LNCAP (cell line): ENCODE measurements at regions not wholly inside any gene's neighbourhood (a gene's known extent, or its start where the extent isn't known, plus 50 kb on each side); places are given as distances from the start of the nearest gene placed in this dataset.

Experiments used
- TF ChIP-seq, protein P1 (sequence below): fragments of 450-650 bp; IDR thresholded peaks from 2 replicates; pipeline ENCODE4 v1.5.1; 2017; ENCODE audit warnings: mild to moderate bottlenecking

DNA sequence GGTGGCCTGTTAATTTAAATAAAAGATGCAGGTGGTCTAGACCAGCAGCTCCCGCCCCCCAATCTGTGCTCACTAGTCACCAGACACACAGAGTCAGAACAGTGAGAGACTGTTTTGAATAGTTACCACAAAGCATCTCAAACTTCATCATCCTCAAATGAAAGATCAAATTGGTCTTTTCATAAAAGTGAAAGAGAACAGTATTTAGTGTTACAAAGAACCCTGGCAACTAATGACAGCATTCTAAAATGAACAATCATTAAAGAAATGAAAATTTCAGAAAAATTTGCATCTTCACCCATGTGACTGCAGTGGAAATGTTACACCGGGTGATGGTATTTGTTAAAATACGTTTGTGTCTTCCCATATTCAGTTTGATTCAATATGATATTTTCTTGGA is 65.5 kb upstream of the PMAIP1 start:
- TF ChIP-seq, protein P1, sequence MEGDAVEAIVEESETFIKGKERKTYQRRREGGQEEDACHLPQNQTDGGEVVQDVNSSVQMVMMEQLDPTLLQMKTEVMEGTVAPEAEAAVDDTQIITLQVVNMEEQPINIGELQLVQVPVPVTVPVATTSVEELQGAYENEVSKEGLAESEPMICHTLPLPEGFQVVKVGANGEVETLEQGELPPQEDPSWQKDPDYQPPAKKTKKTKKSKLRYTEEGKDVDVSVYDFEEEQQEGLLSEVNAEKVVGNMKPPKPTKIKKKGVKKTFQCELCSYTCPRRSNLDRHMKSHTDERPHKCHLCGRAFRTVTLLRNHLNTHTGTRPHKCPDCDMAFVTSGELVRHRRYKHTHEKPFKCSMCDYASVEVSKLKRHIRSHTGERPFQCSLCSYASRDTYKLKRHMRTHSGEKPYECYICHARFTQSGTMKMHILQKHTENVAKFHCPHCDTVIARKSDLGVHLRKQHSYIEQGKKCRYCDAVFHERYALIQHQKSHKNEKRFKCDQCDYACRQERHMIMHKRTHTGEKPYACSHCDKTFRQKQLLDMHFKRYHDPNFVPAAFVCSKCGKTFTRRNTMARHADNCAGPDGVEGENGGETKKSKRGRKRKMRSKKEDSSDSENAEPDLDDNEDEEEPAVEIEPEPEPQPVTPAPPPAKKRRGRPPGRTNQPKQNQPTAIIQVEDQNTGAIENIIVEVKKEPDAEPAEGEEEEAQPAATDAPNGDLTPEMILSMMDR: no peak

- TF ChIP-seq, protein P1: no peak
These were observed 66.0 kb upstream of the PMAIP1 start for GRCh38 chr18:59833785-59834184.

- TF ChIP-seq, protein P1: peak; percentile 85
These were observed 76.1 kb upstream of the PMAIP1 start for GRCh38 chr18:59823596-59824195.

DNA sequence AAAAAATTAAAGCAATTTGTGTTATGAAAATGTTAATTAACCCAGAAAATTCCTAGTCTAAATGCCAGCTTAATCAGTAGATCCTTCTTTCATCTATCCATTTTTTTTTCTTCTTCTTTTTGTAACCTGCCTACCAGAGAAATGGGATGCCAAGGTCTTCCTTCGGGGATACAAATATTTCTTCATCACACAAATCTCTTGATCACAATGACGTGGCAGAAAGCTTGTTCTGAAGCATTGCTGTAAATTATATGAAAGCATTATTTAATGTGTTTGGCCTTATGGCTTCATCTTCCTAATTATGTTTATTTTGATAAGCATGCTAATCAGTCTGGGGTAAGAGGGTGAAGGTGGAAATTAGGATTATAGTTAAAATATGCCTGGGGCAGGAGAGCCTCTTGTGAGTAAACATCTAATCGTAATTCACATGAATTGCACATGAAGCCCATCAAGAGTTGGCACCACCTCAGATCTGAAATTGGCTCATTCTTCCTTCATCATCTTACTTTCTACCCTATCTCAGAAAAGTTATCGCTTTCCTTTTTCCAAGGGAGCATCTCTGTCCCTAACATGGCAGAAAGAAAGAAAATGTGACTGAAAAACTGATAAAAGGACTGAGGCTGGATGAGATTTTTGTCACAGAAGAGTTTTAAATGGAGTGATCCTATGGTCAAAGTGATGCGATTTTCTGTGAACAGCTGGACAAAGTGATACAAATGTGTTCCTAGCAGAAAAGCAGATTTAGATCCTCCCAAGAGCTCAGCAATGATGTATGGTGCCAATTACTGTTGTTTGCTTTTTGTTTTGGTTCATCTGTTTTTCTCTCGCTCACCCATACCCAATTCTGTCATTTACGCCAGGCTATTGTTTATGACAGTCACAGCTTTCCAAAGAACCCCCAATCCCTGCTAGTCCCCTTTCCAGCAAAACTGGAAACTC is 76.9 kb upstream of the PMAIP1 start:
- TF ChIP-seq, protein P1: no peak

DNA sequence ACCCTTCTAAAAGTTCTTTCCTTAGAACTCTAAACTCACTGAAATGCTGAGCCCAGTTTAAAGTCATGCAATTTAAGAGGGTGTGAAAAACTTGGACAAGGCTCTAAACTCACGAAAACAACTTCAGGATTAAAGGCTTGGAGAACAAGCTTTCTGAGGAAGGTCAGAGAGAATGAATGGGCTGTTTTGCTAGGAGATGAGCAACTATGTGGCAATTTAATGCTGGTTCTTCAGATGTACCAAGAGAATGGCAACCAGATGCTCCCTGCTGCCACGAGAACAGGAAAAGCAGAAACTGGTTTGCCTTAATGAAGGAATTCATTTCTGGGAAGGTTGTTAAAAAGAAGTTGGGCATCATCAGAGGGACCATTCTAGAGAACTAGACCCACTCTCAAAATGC is 77.8 kb upstream of the PMAIP1 start:
- TF ChIP-seq, protein P1: no peak

GRCh38 chr18:59820663-59821062 is 79.1 kb upstream of the PMAIP1 start:
- TF ChIP-seq, protein P1: no peak

- TF ChIP-seq, protein P1: no peak
These were observed 81.0 kb upstream of the PMAIP1 start for GRCh38 chr18:59818769-59819168.
